ENCODE measurements at regions not wholly inside any gene's neighbourhood (a gene's known extent, or its start where the extent isn't known, plus 50 kb on each side); places are given as distances from the start of the nearest gene placed in this dataset.

GRCh38 chr12:14280921-14281320, 84.6 kb upstream of the ATF7IP start:
- Histone ChIP-seq H3K27me3 (ENCODE audit: control insufficient read depth, insufficient read depth, low read length) (no peaks in the 10 kb centered on the region), H3K9me3 (ENCODE audit: control insufficient read depth, low read length) (no peaks in the 10 kb centered on the region), H2AFZ (no peak overlapping the region), H3K79me2 (no peaks in the 10 kb centered on the region), H3K27ac (no peak overlapping the region), H3K4me1 (peaks cover 4% of the 10 kb centered on the region), H3K4me2 (ENCODE audit: low read length) (no peak overlapping the region), H3K4me3 (ENCODE audit: low read depth, low read length) (no peak overlapping the region), H3K36me3 (ENCODE audit: control insufficient read depth, insufficient read depth, low read length) (no peaks in the 10 kb centered on the region), H3K9ac (no peak overlapping the region)
- TF ChIP-seq, protein P1, sequence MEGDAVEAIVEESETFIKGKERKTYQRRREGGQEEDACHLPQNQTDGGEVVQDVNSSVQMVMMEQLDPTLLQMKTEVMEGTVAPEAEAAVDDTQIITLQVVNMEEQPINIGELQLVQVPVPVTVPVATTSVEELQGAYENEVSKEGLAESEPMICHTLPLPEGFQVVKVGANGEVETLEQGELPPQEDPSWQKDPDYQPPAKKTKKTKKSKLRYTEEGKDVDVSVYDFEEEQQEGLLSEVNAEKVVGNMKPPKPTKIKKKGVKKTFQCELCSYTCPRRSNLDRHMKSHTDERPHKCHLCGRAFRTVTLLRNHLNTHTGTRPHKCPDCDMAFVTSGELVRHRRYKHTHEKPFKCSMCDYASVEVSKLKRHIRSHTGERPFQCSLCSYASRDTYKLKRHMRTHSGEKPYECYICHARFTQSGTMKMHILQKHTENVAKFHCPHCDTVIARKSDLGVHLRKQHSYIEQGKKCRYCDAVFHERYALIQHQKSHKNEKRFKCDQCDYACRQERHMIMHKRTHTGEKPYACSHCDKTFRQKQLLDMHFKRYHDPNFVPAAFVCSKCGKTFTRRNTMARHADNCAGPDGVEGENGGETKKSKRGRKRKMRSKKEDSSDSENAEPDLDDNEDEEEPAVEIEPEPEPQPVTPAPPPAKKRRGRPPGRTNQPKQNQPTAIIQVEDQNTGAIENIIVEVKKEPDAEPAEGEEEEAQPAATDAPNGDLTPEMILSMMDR (IDR thresholded peaks at IDR 0.05): no peak

DNA sequence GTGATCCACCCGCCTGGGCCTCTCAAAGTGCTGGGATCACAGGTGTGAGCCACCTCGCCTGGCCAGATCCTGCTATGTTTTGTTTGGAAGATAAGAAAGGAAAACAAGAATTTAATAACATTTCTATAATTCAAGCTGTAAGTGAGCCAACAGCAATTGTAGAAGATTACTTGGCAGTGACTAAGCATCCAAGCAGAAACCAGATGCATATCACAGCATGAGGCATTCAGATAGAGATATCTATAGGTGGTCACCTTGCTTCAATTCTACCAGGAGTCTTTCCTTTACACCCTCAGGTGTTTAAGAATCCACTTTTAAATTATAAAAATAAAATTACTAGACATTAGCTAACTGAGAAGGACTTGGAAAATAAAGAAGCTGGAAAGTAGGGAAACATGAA, 83.9 kb upstream of the ATF7IP start:
- TF ChIP-seq, protein P1 (IDR thresholded peaks at IDR 0.05): no peak
- H3K4me1 ChIP-seq: peaks cover 4% of the 10 kb centered on the region
- H3K4me2 ChIP-seq (ENCODE audit: low read length): no peak overlapping the region
- H3K79me2 ChIP-seq: no peaks in the 10 kb centered on the region
- H3K36me3 ChIP-seq (ENCODE audit: control insufficient read depth, insufficient read depth, low read length): no peaks in the 10 kb centered on the region
- no peaks in the 10 kb centered on the region for H3K27me3 ChIP-seq (ENCODE audit: control insufficient read depth, insufficient read depth, low read length)
- no peak overlapping the region for H2AFZ ChIP-seq
- no peak overlapping the region for H3K4me3 ChIP-seq (ENCODE audit: low read depth, low read length)
- no peak overlapping the region for H3K27ac ChIP-seq
- H3K9ac ChIP-seq: no peak overlapping the region
- H3K9me3 ChIP-seq (ENCODE audit: control insufficient read depth, low read length): no peaks in the 10 kb centered on the region

GRCh38 chr12:14283489-14284144, 81.9 kb upstream of the ATF7IP start:
- Histone ChIP-seq H3K4me3 (ENCODE audit: low read depth, low read length) (no peak overlapping the region), H3K9ac (no peak overlapping the region), H3K79me2 (no peaks in the 10 kb centered on the region), H2AFZ (peak overlapping the region; percentile 51), H3K36me3 (ENCODE audit: control insufficient read depth, insufficient read depth, low read length) (no peaks in the 10 kb centered on the region), H3K9me3 (ENCODE audit: control insufficient read depth, low read length) (no peaks in the 10 kb centered on the region), H3K27ac (no peak overlapping the region), H3K27me3 (ENCODE audit: control insufficient read depth, insufficient read depth, low read length) (no peaks in the 10 kb centered on the region), H3K4me1 (no peaks in the 10 kb centered on the region), H3K4me2 (ENCODE audit: low read length) (no peak overlapping the region)
- TF ChIP-seq, protein P1 (IDR thresholded peaks at IDR 0.05): no peak

- H3K9ac ChIP-seq: no peak overlapping the region
- H2AFZ ChIP-seq: peak overlapping the region; percentile 51
- H3K27me3 ChIP-seq (ENCODE audit: control insufficient read depth, insufficient read depth, low read length): no peaks in the 10 kb centered on the region
- H3K79me2 ChIP-seq: no peaks in the 10 kb centered on the region
- H3K27ac ChIP-seq: no peak overlapping the region
- no peaks in the 10 kb centered on the region for H3K4me1 ChIP-seq
- TF ChIP-seq, protein P1 (IDR thresholded peaks at IDR 0.05): no peak
- no peak overlapping the region for H3K4me3 ChIP-seq (ENCODE audit: low read depth, low read length)
- H3K9me3 ChIP-seq (ENCODE audit: control insufficient read depth, low read length): no peaks in the 10 kb centered on the region
- H3K4me2 ChIP-seq (ENCODE audit: low read length): no peak overlapping the region
- H3K36me3 ChIP-seq (ENCODE audit: control insufficient read depth, insufficient read depth, low read length): no peaks in the 10 kb centered on the region
Observed at GRCh38 chr12:14284184-14284722, 81.2 kb upstream of the ATF7IP start.

DNA sequence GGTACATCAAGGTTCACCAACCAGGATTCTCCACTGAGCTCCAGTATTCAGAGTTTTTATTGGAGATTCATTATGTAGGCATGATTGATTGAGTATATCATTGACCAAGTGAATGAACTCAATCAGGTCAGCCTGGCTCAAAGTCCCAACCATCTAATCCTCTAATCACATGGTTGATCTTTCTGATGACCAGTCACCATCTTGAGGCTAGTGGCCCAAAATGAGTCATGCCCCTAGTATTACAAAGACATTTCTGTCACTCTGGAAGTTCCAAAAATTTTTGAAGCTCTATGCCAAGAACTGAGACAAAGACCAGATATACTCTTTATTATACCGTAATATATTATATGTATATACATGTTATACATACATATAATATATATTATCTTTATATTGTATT, 75.9 kb upstream of the ATF7IP start:
- no peaks in the 10 kb centered on the region for H3K27me3 ChIP-seq (ENCODE audit: control insufficient read depth, insufficient read depth, low read length)
- H3K4me1 ChIP-seq: no peaks in the 10 kb centered on the region
- H3K4me3 ChIP-seq (ENCODE audit: low read depth, low read length): no peak overlapping the region
- H2AFZ ChIP-seq: no peak overlapping the region
- no peak overlapping the region for H3K4me2 ChIP-seq (ENCODE audit: low read length)
- H3K27ac ChIP-seq: no peak overlapping the region
- no peaks in the 10 kb centered on the region for H3K79me2 ChIP-seq
- TF ChIP-seq, protein P1 (IDR thresholded peaks at IDR 0.05): no peak
- H3K9ac ChIP-seq: no peak overlapping the region
- H3K36me3 ChIP-seq (ENCODE audit: control insufficient read depth, insufficient read depth, low read length): no peaks in the 10 kb centered on the region
- H3K9me3 ChIP-seq (ENCODE audit: control insufficient read depth, low read length): no peaks in the 10 kb centered on the region
